Frontal cortex (tissue), 3 donors: ENCODE measurements at regions not wholly inside any gene's neighbourhood (a gene's known extent, or its start where the extent isn't known, plus 50 kb on each side); places are given as distances from the start of the nearest gene placed in this dataset.

ENCODE experiments used
- DNase-seq, 2 donors: peaks; one replicate each; pipeline ENCODE4 v3.0.0; 2012; ENCODE audit warnings: low spot score in 2 of 2
- FAIRE-seq: peaks from 2 replicates; lab custom pipeline; 2012; peaks lifted over from hg19 to GRCh38; lab: Jason Lieb, UNC
- donor health status: control.
- donor health status: control.
- donor health status: control.

- FAIRE-seq (no peak), DNase-seq (no peak)
Measured at GRCh38 chr7:12779947-12780346, 92.5 kb downstream of the ARL4A start.

- FAIRE-seq (no peak), DNase-seq (no peak)
Measured at GRCh38 chr7:12783421-12784095, 96.1 kb downstream of the ARL4A start.

DNA sequence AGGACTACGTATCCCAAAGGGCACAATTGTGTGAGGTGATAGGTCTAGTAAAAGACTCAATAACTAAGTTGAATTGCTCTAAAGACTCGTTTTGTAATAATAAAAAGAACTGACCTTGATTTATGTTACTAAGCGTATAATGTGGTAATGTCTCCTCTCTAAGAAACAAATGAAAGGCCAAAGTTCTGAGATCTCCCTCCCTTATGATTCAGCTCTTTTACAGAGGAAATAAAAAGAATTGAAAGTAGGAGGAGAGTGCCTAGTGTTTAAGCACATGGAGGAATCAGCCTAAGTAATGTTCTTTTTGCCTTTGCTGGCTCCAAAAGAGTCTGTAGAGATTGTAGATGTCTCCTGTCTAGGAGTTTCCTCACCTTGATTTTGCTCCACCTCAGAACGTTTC is 98.0 kb downstream of the ARL4A start:
- DNase-seq = no peak
- FAIRE-seq = no peak

- DNase-seq (no peak), FAIRE-seq (no peak)
Measured at GRCh38 chr7:12786494-12786893, 99.1 kb downstream of the ARL4A start.

- no peak for FAIRE-seq
- DNase-seq = no peak
Measured at GRCh38 chr7:12788171-12788570, 100.7 kb downstream of the ARL4A start.

DNA sequence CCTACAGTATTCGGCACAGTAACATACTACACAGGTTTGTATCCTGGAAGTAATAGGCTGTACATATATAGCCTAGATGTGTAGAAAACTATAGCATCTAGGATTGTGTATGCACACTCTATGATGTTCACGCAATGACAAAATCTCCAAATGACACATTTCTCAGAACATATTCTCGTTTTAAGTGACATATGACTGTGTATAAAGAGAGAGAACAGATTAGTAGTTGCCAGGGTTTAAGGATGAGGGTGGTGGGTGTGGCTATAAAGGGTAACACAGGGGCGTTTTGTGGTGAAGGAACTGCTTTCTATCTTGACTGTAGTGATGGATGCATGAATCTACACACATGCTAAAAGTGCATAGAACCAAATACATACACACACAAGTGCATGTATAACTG is 101.2 kb downstream of the ARL4A start:
- no peak for FAIRE-seq

GRCh38 chr7:12794722-12795302 is 107.4 kb downstream of the ARL4A start:
- DNase-seq (no peak), FAIRE-seq (no peak)

More for the DNA sequence above, 101.2 kb downstream of the ARL4A start:
- DNase-seq = no peak

GRCh38 chr7:12796397-12797127 is 109.1 kb downstream of the ARL4A start:
- no peak for FAIRE-seq
- no peak for DNase-seq

GRCh38 chr7:12800486-12800885 is 113.1 kb downstream of the ARL4A start:
- DNase-seq (no peak), FAIRE-seq (no peak)

DNA sequence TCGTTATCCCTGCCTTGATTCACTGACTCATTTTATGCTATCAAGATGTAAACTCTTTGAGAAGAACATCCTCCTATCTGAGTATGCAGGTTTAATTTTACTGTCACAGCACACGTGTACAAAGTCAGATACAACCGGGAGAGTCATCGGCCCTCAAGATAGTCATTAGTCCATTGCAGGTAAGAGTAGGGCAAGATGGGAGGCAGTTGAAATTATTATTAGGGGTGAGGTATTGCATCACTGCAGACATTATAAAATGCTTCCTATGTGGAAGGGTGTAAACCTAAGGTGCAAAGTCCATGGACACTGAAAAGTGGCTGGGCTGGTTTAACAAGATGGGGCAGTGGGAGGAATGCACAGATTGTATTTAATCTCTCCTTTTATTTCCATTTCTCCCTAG is 113.7 kb downstream of the ARL4A start:
- FAIRE-seq = no peak
- DNase-seq = no peak

- no peak for DNase-seq
- FAIRE-seq = no peak
Measured at GRCh38 chr7:12802070-12802469, 114.6 kb downstream of the ARL4A start.

DNA sequence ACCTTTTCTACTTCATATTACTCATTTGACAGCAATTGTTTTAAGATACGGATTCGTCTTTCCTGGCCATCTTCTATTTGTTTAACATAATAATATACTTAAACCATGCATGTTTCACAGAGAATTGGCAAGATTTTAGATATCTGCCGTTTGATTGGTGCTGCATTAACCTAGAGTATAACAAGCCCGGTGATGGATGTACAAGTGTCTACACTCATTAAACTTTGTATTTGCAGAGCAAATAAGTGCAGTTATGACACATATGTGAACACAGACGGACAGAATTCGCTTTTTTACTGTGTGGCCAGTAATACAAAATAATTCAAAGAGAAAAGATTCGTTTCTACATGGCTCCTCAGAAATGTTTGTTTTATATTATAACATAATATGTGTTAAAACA is 116.1 kb downstream of the ARL4A start:
- no peak for DNase-seq
- no peak for FAIRE-seq

- DNase-seq (no peak), FAIRE-seq (no peak)
Measured at GRCh38 chr7:12805518-12805928, 118.1 kb downstream of the ARL4A start.

DNA sequence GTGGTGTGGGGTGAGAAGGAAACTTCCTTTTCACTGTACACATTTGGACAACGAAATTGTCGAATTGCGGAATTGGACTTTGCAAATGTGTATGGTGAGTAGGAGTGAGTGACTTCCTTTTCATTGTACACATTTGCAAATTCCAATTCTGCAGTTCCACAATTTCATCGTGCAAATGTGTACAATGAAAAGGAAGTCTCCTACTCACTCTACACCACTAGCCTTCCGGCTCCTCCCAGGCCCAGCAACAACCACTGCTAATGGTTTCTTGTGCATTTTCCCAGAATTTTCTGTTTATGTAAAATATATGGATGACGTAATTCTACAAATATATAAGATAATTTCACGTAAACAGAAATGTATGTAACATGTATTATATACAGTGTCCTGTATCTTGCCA is 118.5 kb downstream of the ARL4A start:
- DNase-seq = no peak
- no peak for FAIRE-seq

DNA sequence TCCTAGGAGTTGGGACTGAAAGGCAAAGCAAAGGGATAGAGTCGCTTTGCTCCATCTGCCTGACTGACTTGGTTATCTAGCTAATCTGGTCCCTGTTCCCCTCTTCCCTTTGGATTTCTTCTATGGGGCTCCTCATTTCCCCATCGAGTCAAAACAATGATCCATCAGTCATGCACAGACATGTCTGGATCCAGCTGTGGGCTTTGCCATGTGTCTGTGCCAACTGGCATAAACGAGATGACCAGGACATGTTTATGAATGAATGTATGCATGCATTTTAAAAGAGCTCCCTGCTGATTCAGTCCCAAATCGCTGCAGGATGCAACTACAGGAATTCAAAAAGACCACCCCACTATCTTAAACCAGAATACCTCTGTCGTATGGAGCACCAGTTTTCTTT is 122.0 kb downstream of the ARL4A start:
- FAIRE-seq = no peak
- DNase-seq = no peak

DNA sequence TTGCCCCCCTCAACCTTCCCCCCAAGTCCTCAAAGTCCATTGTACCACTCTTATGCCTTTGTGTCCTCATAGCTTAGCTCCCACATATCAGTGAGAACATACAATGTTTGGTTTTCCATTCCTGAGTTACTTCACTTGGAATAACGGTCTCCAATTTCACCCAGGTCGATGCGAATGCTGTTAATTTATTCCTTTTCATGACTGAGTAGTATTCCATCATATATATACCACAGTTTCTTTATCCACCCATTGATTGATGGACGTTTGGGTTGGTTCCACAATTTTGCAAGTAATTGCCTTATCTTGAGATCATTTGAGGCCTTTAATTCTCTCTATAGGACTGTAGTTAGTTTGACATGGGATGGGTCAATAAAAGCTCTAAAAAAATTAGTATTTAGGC is 124.7 kb downstream of the ARL4A start:
- FAIRE-seq (no peak), DNase-seq (no peak)

DNA sequence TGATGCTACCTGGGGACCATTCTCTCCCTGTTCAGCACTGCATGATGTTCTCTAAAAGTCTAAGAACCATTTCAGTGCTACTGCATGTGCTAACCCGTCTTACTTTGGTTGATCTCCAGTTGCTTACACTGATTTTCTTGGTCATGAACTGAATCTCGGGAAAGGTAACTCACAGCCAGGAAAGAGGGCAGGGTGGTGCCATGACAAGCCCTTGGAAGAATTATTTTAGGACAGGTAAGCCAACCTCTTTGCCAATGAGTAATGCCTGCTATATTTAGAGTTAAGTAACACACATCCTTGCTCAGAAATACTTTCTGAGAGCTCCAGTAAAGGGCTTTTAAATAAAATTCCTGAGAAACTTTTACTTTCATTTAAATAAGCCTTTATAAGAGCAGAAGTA is 126.7 kb downstream of the ARL4A start:
- FAIRE-seq = no peak

DNA sequence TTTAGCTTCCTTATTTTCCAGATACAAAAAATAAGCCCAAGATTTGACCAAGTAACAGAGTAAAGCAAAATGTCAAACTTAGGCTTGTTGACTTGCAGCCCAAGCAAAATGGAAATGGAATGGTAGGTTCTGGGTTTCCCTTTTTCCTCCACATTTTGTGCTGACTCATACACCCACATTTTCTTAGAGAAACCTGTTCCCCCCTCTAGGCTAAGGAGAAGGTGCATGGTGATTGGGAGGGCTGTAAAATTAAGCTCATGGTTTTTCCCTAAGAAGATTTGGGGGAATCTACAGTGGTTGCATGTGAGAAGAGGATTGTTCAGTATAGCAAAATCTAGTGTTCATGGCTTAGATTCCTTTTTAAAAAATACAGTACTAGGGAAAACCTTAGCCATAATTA is 127.4 kb downstream of the ARL4A start:
- no peak for DNase-seq
- no peak for FAIRE-seq

More for the DNA sequence above, 126.7 kb downstream of the ARL4A start:
- DNase-seq = no peak

DNA sequence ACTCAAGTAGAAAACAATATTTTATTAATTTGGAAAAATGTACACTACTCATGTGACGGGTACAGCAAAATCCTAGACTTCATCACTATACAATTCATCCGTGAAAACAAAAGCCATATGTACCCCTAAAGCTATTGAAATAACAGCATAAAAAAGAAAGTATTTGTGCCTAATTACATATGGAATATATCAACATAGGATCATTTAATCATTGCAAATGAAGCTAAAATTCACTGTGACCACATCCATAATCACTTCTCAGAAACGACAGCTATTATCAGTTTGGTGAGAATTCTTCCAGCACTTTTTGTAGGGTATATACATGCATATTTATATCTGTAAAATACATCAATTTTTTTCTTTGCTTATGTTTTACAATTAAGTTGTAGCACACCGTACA is 128.0 kb downstream of the ARL4A start:
- FAIRE-seq (no peak), DNase-seq (no peak)

- DNase-seq = no peak
- FAIRE-seq = no peak
Measured at GRCh38 chr7:12815871-12816270, 128.4 kb downstream of the ARL4A start.

GRCh38 chr7:12820777-12821176 is 133.3 kb downstream of the ARL4A start:
- FAIRE-seq (no peak), DNase-seq (no peak)
